ENCODE measurements at regions not wholly inside any gene's neighbourhood (a gene's known extent, or its start where the extent isn't known, plus 50 kb on each side); places are given as distances from the start of the nearest gene placed in this dataset.

GRCh38 chr1:208559597-208560329 is 315.6 kb upstream of the PLXNA2 start:
- Histone ChIP-seq H3K36me3 (no peaks in the 10 kb centered on the region), H3K27me3 (no peaks in the 10 kb centered on the region), H3K4me1 (no peaks in the 10 kb centered on the region), H3K27ac (no peak overlapping the region), H3K4me3 (no peak overlapping the region), H3K9me3 (no peaks in the 10 kb centered on the region)
- DNase-seq, result no peak
- WGBS, 2 donors, result 35 to 65% methylated on average over 6 of the region's 6 CpGs
- TF ChIP-seq CTCF (IDR thresholded peaks at IDR 0.05) (no peak), EP300 (IDR thresholded peaks at IDR 0.05) (no peak), POLR2AphosphoS5 (IDR thresholded peaks at IDR 0.05) (no peak), POLR2A (IDR thresholded peaks at IDR 0.05) (no peak)
- intact Hi-C loops (cut with DNase I), result no loop called here

- DNase-seq, result no peak
- 73 to 74% methylated on average over 3 of the region's 3 CpGs for whole genome bisulfite sequencing, 2 donors
- Histone ChIP-seq H3K27ac (no peak overlapping the region), H3K4me3 (no peak overlapping the region), H3K36me3 (no peaks in the 10 kb centered on the region), H3K27me3 (no peaks in the 10 kb centered on the region), H3K4me1 (no peaks in the 10 kb centered on the region), H3K9me3 (no peaks in the 10 kb centered on the region)
- TF ChIP-seq CTCF (IDR thresholded peaks at IDR 0.05) (no peak), POLR2AphosphoS5 (IDR thresholded peaks at IDR 0.05) (no peak), EP300 (IDR thresholded peaks at IDR 0.05) (no peak), POLR2A (IDR thresholded peaks at IDR 0.05) (no peak)
- intact Hi-C loops (cut with DNase I), result no loop called here
Measured at GRCh38 chr1:208562151-208562960, 318.2 kb upstream of the PLXNA2 start.

GRCh38 chr1:208564466-208564865 is 320.3 kb upstream of the PLXNA2 start:
- Histone ChIP-seq H3K27me3 (no peaks in the 10 kb centered on the region), H3K4me3 (no peak overlapping the region), H3K9me3 (no peaks in the 10 kb centered on the region), H3K4me1 (no peaks in the 10 kb centered on the region), H3K36me3 (no peaks in the 10 kb centered on the region), H3K27ac (no peak overlapping the region)
- WGBS, 2 donors, result 64 to 77% methylated on average over 3 of the region's 3 CpGs
- TF ChIP-seq POLR2A (IDR thresholded peaks at IDR 0.05), result no peak
- TF ChIP-seq POLR2AphosphoS5 (IDR thresholded peaks at IDR 0.05), result no peak
- TF ChIP-seq EP300 (IDR thresholded peaks at IDR 0.05), result no peak
- TF ChIP-seq CTCF (IDR thresholded peaks at IDR 0.05), result no peak
- intact Hi-C loops (cut with DNase I), result no loop called here
- no peak for DNase-seq

- Histone ChIP-seq H3K27ac (no peak overlapping the region), H3K27me3 (no peaks in the 10 kb centered on the region), H3K4me1 (no peaks in the 10 kb centered on the region), H3K4me3 (no peak overlapping the region), H3K9me3 (no peaks in the 10 kb centered on the region), H3K36me3 (no peaks in the 10 kb centered on the region)
- TF ChIP-seq CTCF (IDR thresholded peaks at IDR 0.05) (no peak), POLR2A (IDR thresholded peaks at IDR 0.05) (no peak), EP300 (IDR thresholded peaks at IDR 0.05) (no peak), POLR2AphosphoS5 (IDR thresholded peaks at IDR 0.05) (no peak)
- no peak for DNase-seq
- 90% methylated on average over 6 of the region's 6 CpGs for WGBS, 2 donors
- intact Hi-C loops (cut with DNase I), result no loop called here
Measured at GRCh38 chr1:208565756-208566440, 321.7 kb upstream of the PLXNA2 start.

Data from sigmoid colon (tissue), 6 donors.